Activated effector memory CD4-positive, alpha-beta T cell treated with Interleukin-2 at 50 U/mL for 16 hours (primary cell): ENCODE measurements at regions not wholly inside any gene's neighbourhood (a gene's known extent, or its start where the extent isn't known, plus 50 kb on each side); places are given as distances from the start of the nearest gene placed in this dataset.
"Not testable (repeated sequence)": the region's sequence is repeated elsewhere in the genome, so short reads cannot be mapped to it uniquely, and the experiment has no call there.

Experiments used
- DNase-seq: peaks from one replicate; pipeline ENCODE4 v3.0.0-alpha.2; 2020

- no peak for DNase-seq
Measured at GRCh38 chr13:50618206-50618605, 225.3 kb downstream of the DLEU7 start.

- no peak for DNase-seq
Measured at GRCh38 chr13:50626101-50626547, 217.4 kb downstream of the DLEU7 start.

GRCh38 chr13:50627111-50627510, 216.4 kb downstream of the DLEU7 start:
- DNase-seq: no peak

- not testable (repeated sequence) for DNase-seq
Measured at GRCh38 chr13:50628512-50628911, 215.0 kb downstream of the DLEU7 start.

DNA sequence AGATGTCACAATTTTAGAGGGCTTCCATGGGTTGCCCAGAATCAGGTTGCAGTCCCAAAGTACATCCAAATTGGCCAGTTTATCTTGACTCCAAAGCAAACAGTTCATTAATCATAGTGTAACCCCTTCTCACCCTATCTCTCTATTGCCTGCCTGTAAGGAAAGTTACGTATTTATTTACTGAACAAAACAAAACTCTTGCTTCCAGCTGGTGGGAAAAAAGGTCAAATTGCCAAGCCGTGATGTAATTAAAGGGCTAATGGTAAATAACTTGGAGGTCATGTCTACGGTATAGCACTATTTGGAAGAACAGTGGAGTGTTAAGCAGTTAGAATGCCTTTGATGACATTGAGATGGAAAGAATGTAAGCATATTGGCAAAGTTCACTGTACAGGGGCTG, 214.0 kb downstream of the DLEU7 start:
- no peak for DNase-seq

DNA sequence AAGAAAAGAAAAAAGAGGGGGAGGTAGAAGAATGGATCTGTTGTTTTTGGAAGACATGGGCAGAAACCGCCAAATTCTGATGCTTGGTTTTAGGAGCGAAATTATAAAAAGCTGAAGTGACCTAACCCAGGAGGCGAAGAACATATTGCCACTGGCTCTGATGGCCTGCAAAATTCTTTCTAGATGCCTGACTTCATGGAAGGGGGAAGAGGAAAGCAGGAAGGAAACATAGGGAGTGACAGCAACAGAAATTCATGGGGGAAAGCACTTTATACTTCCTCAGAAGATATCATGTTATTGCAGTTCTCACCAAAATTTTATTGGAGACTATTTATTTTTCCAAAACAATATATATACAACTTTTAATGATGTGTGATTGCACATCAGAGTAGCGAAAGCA, 213.5 kb downstream of the DLEU7 start:
- DNase-seq: no peak

DNA sequence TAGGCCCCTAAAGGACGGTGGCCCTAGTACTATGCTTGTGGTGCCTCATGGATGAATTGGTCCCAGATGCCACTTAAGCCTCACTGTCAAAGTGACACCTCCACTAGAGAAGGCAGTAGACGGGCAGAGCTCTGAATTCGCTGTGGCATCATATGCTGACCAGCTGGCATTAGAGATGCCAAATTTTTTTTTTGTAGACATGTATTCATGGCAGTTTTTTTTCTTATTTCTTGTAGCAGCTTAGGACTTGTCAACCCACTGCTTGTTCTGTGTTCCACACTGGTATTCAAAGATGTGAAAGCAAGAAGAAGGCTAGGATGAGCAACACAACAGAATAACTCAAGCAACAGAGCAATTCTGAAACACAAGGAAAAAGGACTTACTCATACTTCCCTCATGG, 212.5 kb downstream of the DLEU7 start:
- DNase-seq: no peak

- no peak for DNase-seq
Measured at GRCh38 chr13:50634339-50634738, 209.2 kb downstream of the DLEU7 start.

DNA sequence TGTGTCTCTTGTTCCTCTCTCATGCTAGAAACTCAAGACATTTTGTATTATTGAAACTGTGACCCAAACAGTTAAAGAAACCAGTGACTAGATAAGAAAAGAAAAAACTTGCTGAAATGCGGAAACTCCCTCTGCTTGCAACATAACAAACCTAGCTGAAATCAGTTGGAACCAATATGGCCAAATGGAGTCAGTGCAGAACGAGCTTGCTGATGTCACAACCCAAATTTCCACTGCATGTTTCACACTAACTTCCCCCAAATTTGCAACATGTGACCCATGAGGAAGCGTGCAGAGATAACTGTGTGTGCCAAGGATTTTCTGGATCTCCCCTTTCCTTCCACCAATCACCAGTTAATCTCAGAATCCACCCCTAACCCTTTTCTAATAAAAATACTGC, 208.0 kb downstream of the DLEU7 start:
- no peak for DNase-seq

GRCh38 chr13:50636007-50636704, 207.3 kb downstream of the DLEU7 start:
- DNase-seq: no peak

DNA sequence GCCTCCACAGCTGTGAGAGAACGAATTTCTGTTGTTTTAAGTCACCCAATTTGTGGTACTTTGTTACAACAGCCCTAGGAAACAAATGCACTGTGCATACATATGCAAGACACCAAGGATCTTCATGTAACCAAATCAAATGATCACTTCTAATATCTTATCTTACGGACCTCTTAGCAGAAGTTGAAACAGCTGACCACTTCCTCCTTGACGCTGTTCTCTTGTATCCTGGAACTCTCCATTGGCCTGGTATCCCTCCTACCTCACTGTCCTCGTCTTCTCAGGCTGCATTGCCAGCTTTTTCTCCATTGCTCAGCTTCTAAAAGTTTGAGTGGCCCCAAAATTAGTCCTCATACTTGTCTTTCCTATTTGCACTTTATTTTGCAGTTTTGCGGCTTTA, 200.4 kb downstream of the DLEU7 start:
- no peak for DNase-seq

DNA sequence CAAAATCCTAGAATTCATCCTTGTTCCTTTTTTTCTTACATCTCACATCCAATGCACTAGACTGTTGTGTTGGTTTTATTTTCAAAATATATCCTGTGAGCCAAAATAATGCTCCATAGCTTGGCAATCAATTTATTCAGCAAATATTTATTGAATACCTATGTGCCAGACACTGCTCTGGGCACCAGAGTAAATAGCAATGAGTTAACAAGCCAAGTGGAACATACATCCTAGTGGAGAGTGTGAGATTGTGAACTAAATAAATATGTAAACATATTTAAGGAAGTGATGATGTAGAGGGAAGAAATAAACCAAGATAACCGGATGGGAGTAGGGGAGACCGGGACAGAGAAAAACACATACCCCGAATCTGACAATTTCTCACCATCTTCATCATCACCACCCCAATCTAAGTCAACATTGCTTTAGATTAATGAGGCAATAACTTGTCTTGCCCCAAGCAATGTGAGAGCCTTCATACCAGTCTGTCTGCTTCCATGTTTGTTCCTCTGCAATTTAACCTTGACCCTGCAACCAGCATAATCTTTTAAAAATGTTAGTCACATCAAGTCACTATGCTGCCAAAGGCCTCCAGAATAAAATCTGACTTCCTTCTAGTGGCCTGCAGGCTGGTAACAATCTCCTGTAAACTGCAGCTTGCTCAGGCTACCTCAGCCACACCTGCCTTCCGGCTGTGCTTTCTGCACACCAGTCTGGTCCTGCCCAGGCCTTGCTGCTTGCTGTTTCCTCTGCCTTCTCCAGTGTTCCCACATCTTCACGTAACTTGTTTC, 199.2 kb downstream of the DLEU7 start:
- DNase-seq: no peak

DNA sequence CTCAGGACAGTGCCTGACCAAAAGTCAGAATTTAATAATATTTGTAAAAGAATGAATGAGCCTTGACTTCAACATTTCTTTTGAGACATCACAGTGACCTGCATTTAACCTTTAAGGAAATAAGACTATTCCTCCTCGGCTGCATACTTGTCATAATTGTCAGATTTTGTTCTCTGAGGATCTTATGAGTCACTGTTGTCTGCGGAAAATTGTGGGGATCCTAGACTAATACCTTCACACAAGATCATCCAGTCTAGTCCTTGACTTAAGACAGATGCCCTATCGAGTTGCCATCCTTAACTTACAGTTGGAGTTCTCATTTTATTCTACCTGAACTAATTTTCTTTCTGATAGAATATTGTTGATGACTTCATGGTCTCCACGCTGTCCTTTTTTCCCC, 198.4 kb downstream of the DLEU7 start:
- DNase-seq: no peak

GRCh38 chr13:50646070-50646469, 197.4 kb downstream of the DLEU7 start:
- no peak for DNase-seq

- no peak for DNase-seq
Measured at GRCh38 chr13:50649211-50649610, 194.3 kb downstream of the DLEU7 start.

GRCh38 chr13:50650592-50651504, 192.6 kb downstream of the DLEU7 start:
- DNase-seq: no peak

DNA sequence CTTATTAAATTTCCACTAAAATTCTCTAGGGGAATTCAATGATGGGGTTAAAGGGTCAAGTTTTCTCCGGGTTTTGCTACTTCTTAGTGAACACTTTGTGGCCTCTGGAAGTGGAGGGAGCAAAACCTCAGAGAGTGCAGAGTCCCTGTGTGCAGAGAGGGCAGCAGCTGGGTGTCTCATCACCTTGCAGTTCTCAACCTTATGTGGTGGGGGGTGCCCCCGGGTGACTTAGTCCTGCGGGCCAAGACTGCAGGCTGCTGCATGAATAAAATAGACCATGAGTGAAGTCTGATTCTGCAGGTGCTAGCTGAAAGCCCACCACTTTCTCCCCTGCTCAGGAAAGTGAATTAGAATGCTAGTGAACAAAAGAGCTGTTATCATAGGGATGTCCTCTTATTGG, 191.6 kb downstream of the DLEU7 start:
- no peak for DNase-seq

DNA sequence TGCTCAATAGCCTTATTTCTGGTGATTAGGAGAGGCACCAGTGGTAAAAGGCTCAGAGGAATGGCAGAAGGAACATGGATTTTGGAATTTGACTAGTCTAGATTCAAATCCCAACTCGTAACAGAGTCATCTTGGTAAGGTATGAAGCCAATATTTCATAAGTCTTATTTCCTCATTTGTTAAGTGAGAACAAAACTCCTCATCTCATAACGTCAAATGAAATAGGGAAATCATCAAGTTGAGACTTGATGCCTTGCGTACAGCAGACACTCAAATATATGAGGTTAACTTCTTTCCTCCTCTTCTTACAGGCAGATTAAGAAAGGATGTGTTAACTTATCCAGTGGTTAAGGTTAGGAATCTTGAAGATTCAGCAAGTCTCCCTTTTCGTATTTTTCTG, 189.2 kb downstream of the DLEU7 start:
- no peak for DNase-seq

- DNase-seq: not testable (repeated sequence)
Measured at GRCh38 chr13:50661881-50662280, 181.6 kb downstream of the DLEU7 start.

- no peak for DNase-seq
Measured at GRCh38 chr13:50664951-50665350, 178.5 kb downstream of the DLEU7 start.

GRCh38 chr13:50668049-50668448, 175.4 kb downstream of the DLEU7 start:
- DNase-seq: no peak

- no peak for DNase-seq
Measured at GRCh38 chr13:50668691-50669271, 174.7 kb downstream of the DLEU7 start.

GRCh38 chr13:50670272-50670671, 173.2 kb downstream of the DLEU7 start:
- DNase-seq: no peak
